Activated T-cell treated with anti-CD3 and anti-CD28 coated beads, Interleukin-2, amount 50 U/mL, for 4 hours (primary cell): ENCODE measurements at regions not wholly inside any gene's neighbourhood (a gene's known extent, or its start where the extent isn't known, plus 50 kb on each side); places are given as distances from the start of the nearest gene placed in this dataset.
"Not testable (repeated sequence)": the region's sequence is repeated elsewhere in the genome, so short reads cannot be mapped to it uniquely, and the experiment has no call there.

Experiments
- ATAC-seq, 2 donors: fragments of 200-7000 bp; cut with Tn5 transposase; one replicate each; pipeline ENCODE4 v1.10.0; 2021
- DNase-seq: peaks from one replicate; pipeline ENCODE4 v3.0.0-alpha.2; 2020
- H3K27me3 Mint-ChIP-seq: one replicate; pipeline ENCODE4 v1.8.0; 2021; ENCODE audit warnings: low read depth, mixed read lengths
- H3K36me3 Mint-ChIP-seq: one replicate; pipeline ENCODE4 v1.8.0; 2022; ENCODE audit warnings: mixed read lengths; ENCODE audit not compliant: insufficient read depth
- H3K4me1 Mint-ChIP-seq: one replicate; pipeline ENCODE4 v1.8.0; 2021; ENCODE audit warnings: low read depth, mixed read lengths
- H3K4me3 Mint-ChIP-seq: one replicate; pipeline ENCODE4 v1.8.0; 2021; ENCODE audit warnings: mild to moderate bottlenecking, moderate library complexity, mixed read lengths
- H3K9me3 Mint-ChIP-seq: one replicate; pipeline ENCODE4 v1.8.0; 2021; ENCODE audit warnings: mixed read lengths

DNA sequence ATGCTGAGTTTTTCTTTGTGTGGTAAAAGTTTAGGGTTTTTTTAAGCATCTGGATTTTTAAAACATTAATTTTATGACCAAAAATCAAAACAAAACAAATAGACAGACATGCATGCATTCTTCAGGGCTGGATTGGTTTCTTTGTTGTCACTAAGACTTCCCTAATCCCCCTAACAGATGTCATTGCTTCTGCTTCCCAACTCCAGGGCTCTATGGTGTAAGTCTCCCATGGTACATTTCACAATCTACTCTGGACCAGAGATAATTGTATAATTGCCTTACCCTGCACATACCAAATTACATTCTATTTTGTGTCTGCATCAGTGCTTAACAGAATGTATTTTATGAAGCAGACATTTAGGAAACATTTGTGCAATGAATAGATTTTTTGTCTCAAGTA is 529.1 kb upstream of the SMIM31 start:
- H3K4me1 Mint-ChIP-seq, result no peaks in the 10 kb centered on the region
- DNase-seq (no peak), ATAC-seq (no peak)
- no peaks in the 10 kb centered on the region for H3K27me3 Mint-ChIP-seq
- peaks cover 7% of the 10 kb centered on the region for H3K9me3 Mint-ChIP-seq
- no peak overlapping the region for H3K4me3 Mint-ChIP-seq
- H3K36me3 Mint-ChIP-seq, result no peaks in the 10 kb centered on the region

- no peak overlapping the region for H3K4me3 Mint-ChIP-seq
- no peaks in the 10 kb centered on the region for H3K27me3 Mint-ChIP-seq
- DNase-seq, result no peak
- no peak for ATAC-seq
- H3K36me3 Mint-ChIP-seq, result no peaks in the 10 kb centered on the region
- no peaks in the 10 kb centered on the region for H3K4me1 Mint-ChIP-seq
- H3K9me3 Mint-ChIP-seq, result peaks cover 3% of the 10 kb centered on the region
Observed at GRCh38 chr4:164229255-164229654, 524.7 kb upstream of the SMIM31 start.

DNA sequence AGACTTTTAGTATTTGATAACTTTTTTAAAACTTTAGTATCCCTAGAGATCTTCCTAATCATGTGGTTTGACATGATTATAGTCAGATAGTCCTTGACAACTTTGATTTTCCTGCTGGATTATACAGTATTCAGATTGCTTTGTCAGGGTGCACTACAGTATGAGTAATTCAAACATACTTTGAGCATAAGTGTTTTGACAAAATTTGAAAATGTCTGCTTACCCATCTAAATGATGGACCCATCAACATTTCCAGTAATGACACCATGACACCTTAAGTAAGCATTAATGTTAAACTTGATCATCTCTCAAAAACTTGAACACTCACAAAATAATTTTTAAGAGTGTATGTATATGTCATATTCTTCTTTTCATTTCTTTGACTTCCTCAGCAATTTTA is 514.5 kb upstream of the SMIM31 start:
- H3K4me1 Mint-ChIP-seq, result no peaks in the 10 kb centered on the region
- H3K36me3 Mint-ChIP-seq, result no peaks in the 10 kb centered on the region
- H3K27me3 Mint-ChIP-seq, result no peaks in the 10 kb centered on the region
- H3K4me3 Mint-ChIP-seq, result no peak overlapping the region
- DNase-seq (no peak), ATAC-seq (no peak)
- peaks cover 4% of the 10 kb centered on the region for H3K9me3 Mint-ChIP-seq

DNA sequence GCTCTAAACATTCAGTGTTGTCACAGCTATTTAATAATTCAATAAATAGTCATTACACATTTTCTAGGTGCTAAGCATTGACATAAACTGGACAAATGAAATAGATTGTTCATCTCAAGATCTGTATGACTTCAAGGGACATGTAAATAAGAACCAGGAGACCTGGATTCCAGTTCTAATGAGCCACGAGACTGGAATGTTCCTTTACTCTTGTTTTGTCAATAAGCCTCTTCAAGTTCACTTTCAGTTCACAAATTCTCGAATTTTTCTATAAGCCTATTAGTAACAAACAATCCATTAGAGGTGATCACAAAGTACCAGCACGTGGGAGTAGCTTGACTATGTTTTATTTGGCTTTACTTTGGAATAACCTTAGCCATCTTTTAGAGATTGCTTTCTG is 514.0 kb upstream of the SMIM31 start:
- Mint-ChIP-seq H3K4me1 (no peaks in the 10 kb centered on the region), H3K27me3 (no peaks in the 10 kb centered on the region), H3K9me3 (peaks cover 4% of the 10 kb centered on the region), H3K36me3 (no peaks in the 10 kb centered on the region), H3K4me3 (no peak overlapping the region)
- no peak for DNase-seq
- ATAC-seq, result no peak

DNA sequence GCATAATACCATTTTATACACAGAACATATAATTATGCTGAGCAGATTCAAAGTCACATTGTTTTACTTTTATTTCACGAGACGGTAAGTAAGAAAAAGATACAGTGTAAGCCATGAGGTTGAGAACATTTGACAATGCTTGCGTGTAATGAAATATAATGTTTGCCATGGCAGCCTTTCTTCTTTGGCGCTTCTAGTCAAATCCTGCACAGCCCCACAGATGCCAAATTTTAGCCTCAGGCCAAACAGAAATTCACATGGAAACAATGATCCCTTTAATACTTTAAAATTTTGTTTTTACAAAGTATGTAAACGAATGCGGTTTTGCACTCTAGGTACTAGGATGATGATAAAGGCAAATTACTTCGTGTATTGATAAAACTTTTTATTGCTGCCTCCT is 502.7 kb upstream of the SMIM31 start:
- DNase-seq, result no peak
- Mint-ChIP-seq H3K4me1 (no peaks in the 10 kb centered on the region), H3K9me3 (peaks cover 3% of the 10 kb centered on the region), H3K27me3 (no peaks in the 10 kb centered on the region), H3K4me3 (no peak overlapping the region), H3K36me3 (no peaks in the 10 kb centered on the region)
- ATAC-seq, result no peak

- no peaks in the 10 kb centered on the region for H3K27me3 Mint-ChIP-seq
- DNase-seq (no peak), ATAC-seq (no peak)
- H3K9me3 Mint-ChIP-seq, result peaks cover 3% of the 10 kb centered on the region
- H3K36me3 Mint-ChIP-seq, result no peaks in the 10 kb centered on the region
- no peak overlapping the region for H3K4me3 Mint-ChIP-seq
- H3K4me1 Mint-ChIP-seq, result no peaks in the 10 kb centered on the region
Observed at GRCh38 chr4:164252286-164252685, 501.6 kb upstream of the SMIM31 start.

DNA sequence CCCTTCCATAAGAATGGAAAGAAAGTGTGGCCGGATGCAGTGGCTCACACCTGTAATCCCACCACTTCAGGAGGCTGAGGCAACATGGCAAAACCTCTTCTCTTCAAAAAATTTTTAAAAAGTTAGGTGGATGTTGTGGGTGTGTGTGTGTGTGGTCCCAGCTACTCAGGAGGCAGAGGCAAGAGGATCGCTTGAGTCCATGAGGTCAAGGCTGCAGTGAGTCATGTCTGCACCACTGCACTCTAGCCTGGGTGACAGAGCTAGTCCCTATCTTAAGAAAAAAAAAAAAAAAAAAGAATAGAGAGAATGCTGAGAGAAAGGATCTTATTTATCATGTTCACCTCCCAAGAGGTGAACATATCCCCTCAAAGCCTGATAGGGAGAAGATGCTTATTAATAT is 492.1 kb upstream of the SMIM31 start:
- Mint-ChIP-seq H3K4me1 (no peaks in the 10 kb centered on the region), H3K36me3 (no peaks in the 10 kb centered on the region), H3K9me3 (peaks cover 3% of the 10 kb centered on the region), H3K4me3 (no peak overlapping the region), H3K27me3 (no peaks in the 10 kb centered on the region)
- DNase-seq (no peak), ATAC-seq (no peak)

GRCh38 chr4:164262508-164262907 is 491.4 kb upstream of the SMIM31 start:
- H3K4me1 Mint-ChIP-seq, H3K4me3 Mint-ChIP-seq, DNase-seq, H3K9me3 Mint-ChIP-seq, ATAC-seq, H3K27me3 Mint-ChIP-seq, H3K36me3 Mint-ChIP-seq: not testable (repeated sequence)

DNA sequence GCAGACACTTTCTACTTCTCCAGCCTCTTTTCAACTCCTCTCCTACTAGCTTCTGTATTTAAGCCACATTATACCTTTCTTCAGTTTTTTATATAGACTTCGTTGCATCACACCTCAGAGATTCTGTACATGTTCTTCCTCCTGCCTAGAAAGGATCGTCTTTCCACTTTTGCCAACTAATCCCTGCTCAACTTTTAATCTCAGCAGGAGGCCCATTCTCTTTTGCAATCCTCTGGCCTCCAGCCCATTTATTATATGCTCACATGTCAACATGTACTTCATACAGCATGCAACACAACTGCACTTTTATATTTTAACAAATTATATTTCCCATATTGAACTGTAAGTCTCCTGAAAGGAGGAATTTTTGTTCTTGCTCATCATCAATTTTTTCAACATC is 476.5 kb upstream of the SMIM31 start:
- H3K36me3 Mint-ChIP-seq, ATAC-seq, H3K27me3 Mint-ChIP-seq, H3K4me3 Mint-ChIP-seq, DNase-seq, H3K9me3 Mint-ChIP-seq, H3K4me1 Mint-ChIP-seq: not testable (repeated sequence)

DNA sequence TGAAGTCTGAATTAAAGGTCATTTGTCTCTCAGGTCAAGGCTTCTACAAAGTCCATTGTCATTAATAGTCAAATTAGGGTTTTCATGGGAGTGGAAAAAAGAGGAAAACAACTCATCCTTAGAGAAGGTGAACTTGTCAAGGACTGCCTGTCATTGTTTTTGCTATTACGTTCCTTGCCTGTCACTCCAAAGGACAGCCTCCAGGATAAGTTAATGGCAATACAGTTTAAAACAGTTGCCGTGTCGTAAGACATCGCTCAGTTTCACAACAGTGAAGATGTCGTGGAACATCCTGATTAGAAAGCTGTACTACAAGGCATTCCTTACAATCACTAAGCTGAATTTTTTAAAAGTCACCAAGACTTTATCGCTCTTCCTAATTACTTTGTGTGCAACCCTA is 466.8 kb upstream of the SMIM31 start:
- Mint-ChIP-seq H3K4me3 (no peak overlapping the region), H3K27me3 (no peaks in the 10 kb centered on the region), H3K9me3 (no peaks in the 10 kb centered on the region), H3K36me3 (no peaks in the 10 kb centered on the region), H3K4me1 (no peaks in the 10 kb centered on the region)
- no peak for DNase-seq
- ATAC-seq, result no peak

GRCh38 chr4:164288578-164288977 is 465.4 kb upstream of the SMIM31 start:
- no peak for DNase-seq
- H3K4me3 Mint-ChIP-seq, result no peak overlapping the region
- no peaks in the 10 kb centered on the region for H3K4me1 Mint-ChIP-seq
- no peak for ATAC-seq
- no peaks in the 10 kb centered on the region for H3K9me3 Mint-ChIP-seq
- no peaks in the 10 kb centered on the region for H3K27me3 Mint-ChIP-seq
- H3K36me3 Mint-ChIP-seq, result no peaks in the 10 kb centered on the region

GRCh38 chr4:164293203-164293602 is 460.7 kb upstream of the SMIM31 start:
- no peaks in the 10 kb centered on the region for H3K36me3 Mint-ChIP-seq
- ATAC-seq, result no peak
- H3K4me3 Mint-ChIP-seq, result no peak overlapping the region
- no peaks in the 10 kb centered on the region for H3K27me3 Mint-ChIP-seq
- H3K9me3 Mint-ChIP-seq, result no peaks in the 10 kb centered on the region
- no peak for DNase-seq
- H3K4me1 Mint-ChIP-seq, result no peaks in the 10 kb centered on the region

DNA sequence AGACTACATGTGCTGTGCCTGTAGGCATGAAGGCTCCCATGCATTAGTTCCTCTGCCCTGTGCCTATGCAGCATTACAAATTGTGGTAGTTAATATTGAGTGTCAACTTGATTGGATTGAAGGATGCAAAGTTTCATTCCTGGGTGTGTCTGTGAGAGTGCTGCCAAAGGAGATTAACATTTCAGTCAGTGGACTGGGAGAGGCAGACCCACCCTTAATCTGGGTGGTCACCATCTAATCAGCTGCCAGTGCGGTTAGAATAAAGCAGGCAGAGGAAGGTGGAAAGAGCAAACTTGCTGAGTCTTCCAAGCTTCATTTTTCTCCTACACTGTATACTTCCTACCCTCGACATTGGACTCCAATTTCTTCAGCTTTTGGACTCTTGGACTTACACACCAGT is 460.2 kb upstream of the SMIM31 start:
- no peaks in the 10 kb centered on the region for H3K9me3 Mint-ChIP-seq
- no peaks in the 10 kb centered on the region for H3K27me3 Mint-ChIP-seq
- H3K36me3 Mint-ChIP-seq, result no peaks in the 10 kb centered on the region
- H3K4me1 Mint-ChIP-seq, result no peaks in the 10 kb centered on the region
- ATAC-seq, result no peak
- no peak for DNase-seq
- no peak overlapping the region for H3K4me3 Mint-ChIP-seq

DNA sequence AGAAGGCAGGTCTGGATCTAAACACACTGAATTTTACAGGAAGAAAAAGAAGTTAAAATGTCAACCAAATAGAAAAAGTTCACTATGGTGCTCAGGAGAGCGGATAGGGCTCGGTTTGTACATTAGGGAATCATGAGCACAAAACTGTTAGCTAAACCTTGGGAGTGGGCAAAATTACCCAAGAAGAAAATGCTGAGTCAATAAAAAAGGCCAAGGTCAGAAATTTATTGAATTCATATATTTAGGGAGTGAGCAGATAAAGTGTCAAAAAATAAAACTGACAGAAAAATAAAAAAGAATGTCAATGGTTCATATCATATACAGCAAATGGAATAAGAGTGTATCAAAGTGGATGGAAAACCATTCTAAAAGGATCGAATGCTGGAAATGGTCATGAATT is 452.5 kb upstream of the SMIM31 start:
- DNase-seq, result no peak
- Mint-ChIP-seq H3K36me3 (no peaks in the 10 kb centered on the region), H3K27me3 (no peaks in the 10 kb centered on the region), H3K4me1 (no peaks in the 10 kb centered on the region), H3K9me3 (no peaks in the 10 kb centered on the region), H3K4me3 (no peak overlapping the region)
- ATAC-seq, result no peak

DNA sequence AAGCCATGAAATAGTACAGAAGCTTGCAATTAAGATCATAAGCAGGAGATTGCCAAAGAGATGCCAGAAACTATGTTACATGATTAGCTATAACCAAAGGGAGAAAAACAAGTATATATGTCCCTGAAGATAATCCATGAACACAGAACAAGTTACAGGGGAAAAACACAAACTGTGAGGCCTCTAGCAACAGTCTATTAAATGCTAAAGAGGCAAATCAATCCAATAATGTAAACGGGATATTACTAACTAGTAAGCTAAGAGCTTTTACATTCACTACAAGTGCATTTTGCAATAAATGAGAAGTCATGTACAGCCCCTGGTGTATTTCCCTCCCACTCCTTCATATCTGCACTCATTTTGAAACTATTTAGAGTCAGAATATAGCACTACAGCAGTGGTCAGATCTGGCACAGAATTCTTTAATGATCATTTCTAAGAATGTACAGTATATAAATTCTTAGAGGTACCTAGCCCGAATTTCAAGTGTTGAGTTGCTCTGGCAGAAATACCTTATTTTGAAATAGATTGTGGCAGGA is 449.8 kb upstream of the SMIM31 start:
- Mint-ChIP-seq H3K27me3 (no peaks in the 10 kb centered on the region), H3K4me1 (no peaks in the 10 kb centered on the region), H3K36me3 (no peaks in the 10 kb centered on the region), H3K4me3 (no peak overlapping the region), H3K9me3 (no peaks in the 10 kb centered on the region)
- no peak for ATAC-seq
- DNase-seq, result no peak

- no peak for ATAC-seq
- Mint-ChIP-seq H3K36me3 (no peaks in the 10 kb centered on the region), H3K9me3 (no peaks in the 10 kb centered on the region), H3K4me3 (no peak overlapping the region), H3K27me3 (no peaks in the 10 kb centered on the region), H3K4me1 (no peaks in the 10 kb centered on the region)
- no peak for DNase-seq
Observed at GRCh38 chr4:164304861-164305260, 449.1 kb upstream of the SMIM31 start.
